ENCODE measurements at regions not wholly inside any gene's neighbourhood (a gene's known extent, or its start where the extent isn't known, plus 50 kb on each side); places are given as distances from the start of the nearest gene placed in this dataset.

- Histone ChIP-seq H3K36me3 (ENCODE audit: control insufficient read depth, insufficient read depth, low read length) (no peaks in the 10 kb centered on the region), H3K23ac (ENCODE audit: low read depth, low read length) (no peak overlapping the region), H3K56ac (ENCODE audit: extremely low read depth, insufficient read depth, low read length) (no peak overlapping the region), H2BK15ac (ENCODE audit: low read depth, low read length) (no peak overlapping the region), H3K4me1 (ENCODE audit: control insufficient read depth, insufficient read depth, low read length) (no peaks in the 10 kb centered on the region), H3K18ac (ENCODE audit: low read depth, low read length) (no peak overlapping the region), H3K9me1 (ENCODE audit: insufficient read depth, low read length) (no peaks in the 10 kb centered on the region), H2BK20ac (ENCODE audit: low read depth, low read length) (no peak overlapping the region), H3K9ac (ENCODE audit: low read depth, low read length) (no peak overlapping the region), H4K8ac (ENCODE audit: low read depth in 2 of 2, low read length in 2 of 2) (no peak overlapping the region), H2BK120ac (ENCODE audit: low read depth, low read length) (no peak overlapping the region), H3K14ac (replicated peaks; ENCODE audit: low read depth, low read length) (no peak overlapping the region), H2BK5ac (ENCODE audit: low read depth, low read length, poor library complexity, severe bottlenecking) (no peak overlapping the region), H2AK5ac (ENCODE audit: low read depth, low read length) (no peak overlapping the region), H3K4ac (ENCODE audit: low read depth, low read length) (no peak overlapping the region), H2AFZ (replicated peaks; ENCODE audit: low read length, poor library complexity) (no peak overlapping the region), H3K4me2 (ENCODE audit: low read depth, low read length) (no peak overlapping the region), H2AK9ac (replicated peaks; ENCODE audit: low read depth, low read length, poor library complexity) (no peak overlapping the region), H4K91ac (ENCODE audit: insufficient read depth, low read depth, low read length) (no peak overlapping the region), H3K79me1 (ENCODE audit: low read depth in 1 of 2, low read length in 2 of 2) (no peaks in the 10 kb centered on the region), H4K20me1 (ENCODE audit: insufficient read depth, low read length) (no peaks in the 10 kb centered on the region), H4K5ac (ENCODE audit: low read depth, low read length) (no peak overlapping the region), H3K9me3 (ENCODE audit: control insufficient read depth, insufficient read depth, low read length) (no peaks in the 10 kb centered on the region), H3K4me3 (ENCODE audit: insufficient read depth, low read depth, low read length) (no peak overlapping the region), H3K27me3 (ENCODE audit: control insufficient read depth, insufficient read depth, low read length) (peaks cover 50% of the 10 kb centered on the region), H3K27ac (ENCODE audit: insufficient read depth, low read length) (no peak overlapping the region)
- no peak for TF ChIP-seq NFE2L2 (IDR thresholded peaks at IDR 0.05; ENCODE audit: low read depth, low read length)
- no peak for TF ChIP-seq CHD1 (IDR thresholded peaks at IDR 0.05; ENCODE audit: low read depth, low read length)
- DNase-seq (no peak), ATAC-seq (ENCODE audit: low read depth) (no peak)
- POLR2A ChIA-PET (ENCODE audit: unreplicated experiment), result no interaction called here
- intact Hi-C loops (cut with micrococcal nuclease) (no loop called here), dilution Hi-C loops (cut with HindIII; ENCODE audit: low sequenced_read_pairs, unreplicated experiment) (no loop called here), in situ Hi-C loops (cut with MboI; ENCODE audit: low sequenced_read_pairs) (loop anchor here (5.0 to 25.0 kb wide), 4 partner anchors 137 to 812 kb away; partner anchors contain the start of genes MRPS17, NIPSNAP2 and PHKG1)
- CTCF ChIA-PET, result interaction anchor here (0.5 to 1.4 kb wide), 2 partner anchors 501 to 688 kb away, joined by 3 to 4 read pairs; no protein-coding TSS in a partner anchor
- no TSS peak for BruUV-seq (replicated peaks)
- WGBS, 2 experiments (ENCODE audit: extremely low coverage in 2 of 2, insufficient read length in 1 of 2), result 71% methylated on average over 4 of the region's 9 CpGs; no CpG with 5 or more reads in 1 of the 2 experiments
These were observed 89.6 kb upstream of the LANCL2 start for GRCh38 chr7:55275291-55276200.

All from IMR-90 (cell line).